Stimulated activated naive CD4-positive, alpha-beta T cell (primary cell): ENCODE measurements at regions not wholly inside any gene's neighbourhood (a gene's known extent, or its start where the extent isn't known, plus 50 kb on each side); places are given as distances from the start of the nearest gene placed in this dataset.
"Not testable (repeated sequence)": the region's sequence is repeated elsewhere in the genome, so short reads cannot be mapped to it uniquely, and the experiment has no call there.

Experiments
- DNase-seq, 6 experiments: peaks; one replicate each; lab custom pipeline; 2025; lab: John Stamatoyannopoulos, UW

DNA sequence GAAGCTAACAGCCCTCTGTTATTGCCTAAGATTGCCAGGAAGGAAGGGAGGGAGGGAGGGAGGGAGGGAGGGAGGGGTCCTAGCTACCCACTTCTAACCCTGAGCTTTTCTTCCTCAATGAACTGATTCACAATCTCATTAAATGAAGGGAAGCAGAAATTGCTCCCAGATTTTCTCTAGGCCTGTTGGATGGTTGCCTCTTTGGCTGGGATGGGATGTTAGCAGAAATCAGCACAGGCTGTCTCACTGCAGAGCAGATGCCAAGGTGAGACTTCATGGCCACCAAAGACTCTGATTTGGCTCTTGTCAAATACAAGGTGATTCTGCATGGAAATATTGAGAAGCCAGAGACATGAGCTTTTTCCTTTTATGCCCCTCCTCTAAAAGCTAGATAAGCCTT is 578.6 kb downstream of the ACTL7B start:
- DNase-seq, result no peak

DNA sequence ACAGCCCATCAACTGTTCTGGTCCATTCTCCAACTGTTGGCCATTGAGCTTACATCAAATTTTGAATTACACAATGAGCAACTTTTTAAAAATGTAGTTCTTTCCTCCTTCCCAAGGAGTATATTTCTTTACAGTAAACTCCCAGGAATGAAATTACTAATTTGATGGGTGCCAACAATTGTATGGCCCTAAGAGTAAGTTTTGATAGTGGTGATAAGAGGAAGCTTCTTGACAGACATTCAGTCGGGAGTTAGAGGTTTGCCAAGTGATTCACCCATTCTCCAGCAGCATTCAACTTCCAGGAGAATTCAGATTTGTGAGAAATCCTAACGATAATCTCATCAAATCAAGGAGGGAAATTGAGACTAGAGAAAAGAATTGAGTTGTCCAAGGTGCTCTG is 579.9 kb downstream of the ACTL7B start:
- DNase-seq, result no peak

DNA sequence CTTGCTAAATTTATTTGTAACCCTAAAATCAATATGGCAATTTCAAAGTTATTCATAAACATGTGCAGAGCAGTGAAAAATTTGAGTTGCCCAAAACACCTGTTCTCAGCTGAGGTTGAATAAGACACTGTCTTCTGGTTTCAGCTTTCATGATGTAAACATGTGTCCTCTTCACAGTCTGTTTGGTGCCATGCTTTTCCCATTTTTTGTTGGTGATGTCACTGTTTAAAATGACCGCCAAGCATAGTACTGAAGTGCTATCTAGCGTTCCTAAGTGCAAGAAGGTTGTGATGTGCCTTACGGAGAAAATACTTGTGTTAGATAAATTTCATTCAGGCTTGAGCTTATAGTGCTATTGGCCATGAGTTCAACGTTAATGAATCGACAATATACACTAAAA is 580.8 kb downstream of the ACTL7B start:
- no peak for DNase-seq

DNA sequence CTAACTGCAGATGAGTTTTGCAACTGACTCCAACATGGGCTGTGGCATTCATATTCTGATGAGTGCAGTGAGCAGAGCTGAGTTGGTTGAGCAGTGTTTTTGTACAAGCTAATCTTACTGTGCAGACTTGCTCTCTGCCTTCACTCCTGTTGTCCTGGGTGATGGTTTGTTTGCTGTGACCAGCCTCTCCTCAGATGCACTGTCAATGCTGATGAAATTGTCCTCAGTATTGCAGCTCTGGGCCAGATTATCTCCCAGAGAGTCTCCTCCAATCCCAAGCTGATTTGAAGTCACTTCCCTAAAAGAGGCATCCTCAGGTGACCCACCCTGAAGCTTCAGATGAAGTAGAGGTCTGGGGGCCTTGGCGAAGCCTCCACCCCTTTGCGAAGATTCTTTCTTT is 581.8 kb downstream of the ACTL7B start:
- no peak for DNase-seq

DNA sequence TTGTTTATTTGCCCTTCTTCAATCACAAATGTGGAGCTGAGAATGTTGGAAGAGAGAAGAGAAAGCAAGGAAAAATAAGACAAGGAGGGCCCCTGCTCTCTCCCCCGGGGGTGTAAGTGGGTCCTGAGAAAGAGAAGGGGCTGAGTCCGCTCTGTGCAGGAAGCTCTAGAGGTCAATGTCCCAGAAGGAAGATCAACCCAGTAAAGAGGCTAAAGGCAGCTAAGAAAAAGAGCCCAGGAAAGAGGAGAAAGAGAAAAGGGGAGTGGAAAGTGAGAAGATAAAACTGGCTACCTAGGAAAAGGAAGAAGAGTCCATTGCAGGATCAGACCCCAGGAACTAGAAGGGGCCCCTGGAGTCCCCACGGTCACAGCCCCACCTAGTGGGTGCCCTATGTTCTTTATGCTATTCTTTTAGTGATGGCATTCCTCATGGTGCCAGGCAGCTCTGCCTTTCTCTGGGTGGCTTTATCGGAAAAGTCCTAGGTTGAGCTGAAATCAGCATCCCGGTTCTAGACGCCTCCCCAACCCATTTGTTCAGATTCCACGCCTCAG is 583.4 kb downstream of the ACTL7B start:
- DNase-seq, result no peak

DNA sequence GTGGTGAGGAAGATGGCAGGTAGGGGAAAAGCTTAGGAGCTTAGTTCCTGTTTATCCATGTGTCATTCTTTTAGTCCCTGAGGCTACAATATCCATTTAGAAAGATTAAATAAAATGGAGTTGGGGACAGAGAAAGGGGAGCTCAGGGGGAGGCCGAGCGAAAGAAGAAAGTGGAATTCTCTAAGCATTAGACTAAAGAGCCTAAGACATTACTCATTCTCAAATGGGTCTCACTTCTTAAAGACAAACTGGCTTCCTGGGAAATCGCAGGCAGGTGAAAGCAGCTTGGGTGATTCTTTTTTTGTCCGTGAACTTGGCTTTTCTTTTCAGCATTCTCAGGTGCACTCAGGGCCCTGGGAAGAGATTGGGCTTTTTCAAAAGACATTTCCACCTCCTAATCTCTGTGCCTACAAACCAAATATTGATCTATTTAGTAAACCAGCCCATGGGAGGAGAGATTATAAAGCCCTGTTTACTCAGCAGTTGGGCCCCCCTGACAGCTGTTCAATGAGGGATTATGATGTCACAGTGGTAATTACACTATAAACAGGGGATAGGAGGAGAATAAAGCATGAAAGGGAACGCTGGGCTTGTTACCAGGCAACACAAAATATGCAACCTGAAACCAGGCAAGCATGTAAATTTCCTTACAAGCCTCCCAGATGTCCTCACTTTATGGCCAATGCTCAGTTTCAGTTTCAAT is 584.0 kb downstream of the ACTL7B start:
- DNase-seq, result no peak

DNA sequence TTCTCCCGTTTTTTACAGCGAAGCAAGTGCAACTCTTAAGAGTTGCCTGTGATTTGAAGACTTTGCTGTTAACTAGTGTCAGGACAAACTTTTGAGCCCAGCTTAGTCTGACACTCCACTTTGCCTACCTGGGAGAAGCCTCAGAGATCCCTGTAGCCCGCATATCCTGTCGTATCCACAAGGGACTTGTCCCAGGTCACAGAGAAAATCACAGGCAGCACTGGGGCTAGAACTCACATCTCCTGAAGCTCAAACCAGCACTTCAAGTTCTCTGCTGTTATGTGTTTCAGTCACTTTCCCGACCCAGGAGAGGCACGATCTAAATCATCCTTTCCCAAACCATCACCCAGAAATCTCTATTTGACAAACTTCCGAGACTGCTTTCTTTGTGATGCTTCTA is 584.5 kb downstream of the ACTL7B start:
- DNase-seq, result no peak

DNA sequence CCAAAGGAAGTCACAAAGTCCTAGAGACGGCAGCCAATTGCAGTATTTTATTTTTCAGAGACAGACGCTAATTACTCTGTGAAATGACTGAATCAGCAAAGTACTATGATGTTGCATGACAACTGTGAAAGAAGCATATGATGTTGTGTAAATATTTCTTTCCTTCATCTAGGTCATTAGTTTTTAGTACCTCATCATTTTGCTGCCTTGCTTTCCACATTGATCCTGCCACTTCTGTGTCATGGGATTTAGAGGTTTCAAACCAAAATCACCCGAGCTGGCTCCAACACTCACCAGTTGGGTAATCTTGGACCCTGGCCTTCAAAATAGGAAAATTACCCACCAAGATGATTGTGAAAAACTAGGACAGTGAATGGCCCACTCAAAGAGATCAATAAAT is 585.2 kb downstream of the ACTL7B start:
- DNase-seq, result no peak

DNA sequence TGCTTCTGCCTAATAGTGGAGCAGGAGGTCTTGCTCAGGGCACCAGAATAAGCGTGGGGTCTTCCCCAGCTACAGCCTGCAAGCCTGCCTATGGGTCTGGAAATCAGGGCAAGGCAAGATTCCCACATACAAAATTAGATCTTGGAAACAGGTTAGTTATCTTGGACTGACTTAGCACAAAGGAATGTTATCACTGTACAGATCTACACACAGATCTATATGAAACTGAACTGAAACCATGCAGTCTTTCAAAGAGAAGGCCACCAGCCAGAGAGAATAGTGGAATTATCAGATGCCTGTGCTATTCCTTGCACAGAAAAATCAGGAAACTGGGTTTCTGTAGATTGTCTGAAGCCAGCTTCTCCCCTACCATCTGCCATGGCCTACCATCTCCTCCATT is 585.7 kb downstream of the ACTL7B start:
- no peak for DNase-seq

DNA sequence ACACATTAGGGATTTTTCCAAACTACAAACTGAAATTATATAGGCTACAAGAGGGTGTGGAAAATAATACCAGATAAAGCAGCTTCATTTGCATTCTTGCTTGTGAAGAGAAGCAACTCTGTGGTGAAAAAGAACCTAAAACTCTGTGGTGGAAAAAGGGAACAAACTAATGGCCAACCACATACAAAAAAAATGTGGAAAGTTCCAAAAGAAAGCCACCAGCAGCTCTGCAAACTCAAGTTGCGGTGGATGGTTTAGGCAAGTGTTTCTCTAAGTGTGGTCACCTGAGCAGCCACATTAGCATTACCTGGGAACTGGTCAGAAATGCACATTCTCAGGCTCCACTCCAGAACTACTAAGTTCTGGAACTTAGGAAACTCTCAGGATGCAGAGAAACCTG is 586.4 kb downstream of the ACTL7B start:
- no peak for DNase-seq

DNA sequence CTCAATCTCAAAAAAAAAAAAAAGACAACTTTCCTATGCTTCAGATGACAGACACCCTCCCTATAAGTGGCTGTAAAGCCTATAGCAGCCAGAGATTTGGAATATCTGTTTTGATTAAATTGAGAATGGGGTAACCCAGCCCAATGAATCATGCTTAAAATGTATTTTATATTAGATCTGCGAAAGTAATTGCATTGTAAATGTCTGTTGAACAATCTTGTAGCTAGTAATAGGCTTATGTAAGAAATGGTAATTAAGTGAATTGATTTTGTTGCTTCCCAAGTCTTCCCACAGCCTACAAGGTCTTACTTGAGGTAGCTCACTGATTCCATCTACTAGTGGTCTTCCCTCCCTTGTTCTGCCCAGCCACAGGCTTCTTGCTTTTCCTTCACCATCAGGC is 590.7 kb downstream of the ACTL7B start:
- DNase-seq, result no peak

DNA sequence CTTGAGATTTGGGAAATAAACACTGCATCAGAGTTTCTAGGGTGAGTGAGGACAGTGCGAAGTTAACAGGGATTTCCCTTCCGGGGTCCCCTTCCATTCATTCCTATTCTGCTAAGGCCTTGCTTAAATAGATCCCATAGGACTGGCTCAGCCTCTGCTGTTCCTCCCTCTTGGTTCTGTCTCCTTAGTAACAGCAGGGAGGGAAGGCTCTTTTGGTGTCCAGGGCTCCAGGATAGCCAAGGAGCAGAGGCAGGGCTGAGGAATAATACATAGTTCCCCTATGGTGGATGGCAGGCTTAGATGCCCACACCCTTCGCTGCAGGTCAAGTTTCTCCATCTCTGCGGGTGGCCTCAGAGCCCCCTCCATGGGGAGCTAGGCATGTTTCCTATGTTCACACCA is 591.7 kb downstream of the ACTL7B start:
- DNase-seq, result no peak

DNA sequence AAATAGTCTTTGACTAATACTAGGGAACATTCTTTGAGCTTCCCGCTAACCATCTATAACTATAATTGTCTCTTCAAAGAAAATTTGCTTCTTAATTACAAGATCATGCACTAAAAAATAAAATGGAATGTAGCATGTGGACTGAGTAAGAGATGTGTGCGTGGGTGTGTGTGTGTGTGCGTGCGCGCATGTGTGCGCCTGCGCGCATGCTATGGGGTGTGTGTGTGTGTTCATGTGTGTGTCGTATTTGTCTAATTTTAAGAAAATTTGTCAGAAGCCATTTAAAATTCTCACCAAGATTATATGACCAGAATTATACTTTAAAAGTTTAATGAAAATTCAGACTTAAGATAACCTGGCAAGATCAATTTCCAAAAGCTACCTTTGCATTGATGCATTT is 593.0 kb downstream of the ACTL7B start:
- no peak for DNase-seq

DNA sequence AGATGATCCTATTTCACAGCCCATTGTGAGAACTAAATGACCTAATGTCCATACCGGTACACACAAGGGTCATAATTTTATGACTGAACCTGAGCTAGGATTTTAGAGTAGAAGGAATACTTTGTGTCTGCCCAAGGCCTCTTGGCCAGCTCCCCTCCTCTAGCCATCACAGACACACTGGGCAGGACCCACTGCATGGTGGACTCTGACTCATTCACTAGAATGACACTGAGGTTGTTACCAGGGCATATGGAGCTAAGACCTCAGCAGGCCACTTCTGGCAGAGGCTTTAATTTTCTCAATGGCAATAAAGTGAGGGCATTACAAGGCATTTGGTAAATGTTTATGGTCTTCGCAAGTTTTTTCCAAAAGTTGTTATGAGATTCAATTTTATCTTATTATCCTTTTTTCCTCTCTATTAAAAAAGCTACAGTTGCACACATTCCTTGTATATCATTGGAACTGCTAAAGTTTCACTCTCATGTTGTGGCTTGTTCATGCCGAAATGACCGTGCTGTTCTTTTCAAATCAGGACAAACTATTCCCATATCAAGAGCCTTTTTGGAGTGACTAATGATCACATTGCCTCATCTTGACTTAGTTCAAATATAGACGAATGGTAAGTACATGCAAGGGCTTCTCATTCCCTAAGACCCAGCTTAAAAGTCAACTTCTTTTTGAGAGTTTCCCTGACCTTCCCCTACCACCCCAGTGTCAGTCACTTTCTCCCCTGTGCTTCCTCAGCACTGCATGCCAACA is 595.7 kb downstream of the ACTL7B start:
- DNase-seq, result no peak

DNA sequence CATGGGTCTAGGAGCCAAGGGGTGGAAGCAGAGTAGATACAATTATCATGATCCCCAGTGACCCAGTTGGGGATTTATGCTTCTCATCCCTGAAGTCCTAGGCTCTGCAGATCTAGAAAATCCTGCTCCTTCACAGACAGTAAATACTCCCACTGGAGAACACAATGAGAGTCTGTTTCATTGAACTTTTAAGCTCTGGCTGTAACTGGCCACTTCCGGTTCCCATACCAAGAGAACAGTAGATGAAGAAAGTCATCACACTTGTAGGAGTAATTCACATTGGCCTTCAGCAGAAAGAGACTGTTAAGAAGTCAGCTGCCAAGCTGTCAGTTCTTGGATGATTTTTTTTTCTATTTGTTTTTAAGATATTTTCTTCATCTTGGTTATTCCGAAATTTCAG is 597.1 kb downstream of the ACTL7B start:
- no peak for DNase-seq

DNA sequence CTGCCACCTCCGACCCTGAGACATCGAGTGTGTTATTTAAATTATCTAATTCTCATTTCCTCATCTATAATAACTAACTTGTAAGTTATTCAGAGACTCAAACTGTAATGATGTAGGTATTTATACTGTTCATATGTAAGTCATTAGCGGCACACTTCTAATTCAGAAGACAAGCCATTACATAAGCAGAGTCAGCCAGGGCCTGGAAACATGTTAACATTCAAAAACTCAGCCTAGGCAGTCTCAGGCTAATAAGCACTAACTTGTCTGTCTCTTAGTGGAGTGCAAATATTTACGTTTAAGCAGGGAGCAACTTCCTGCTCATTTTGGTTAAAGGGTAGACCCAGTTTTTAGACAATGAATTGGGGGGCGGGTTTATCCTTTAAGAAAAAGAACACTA is 598.4 kb downstream of the ACTL7B start:
- no peak for DNase-seq

DNA sequence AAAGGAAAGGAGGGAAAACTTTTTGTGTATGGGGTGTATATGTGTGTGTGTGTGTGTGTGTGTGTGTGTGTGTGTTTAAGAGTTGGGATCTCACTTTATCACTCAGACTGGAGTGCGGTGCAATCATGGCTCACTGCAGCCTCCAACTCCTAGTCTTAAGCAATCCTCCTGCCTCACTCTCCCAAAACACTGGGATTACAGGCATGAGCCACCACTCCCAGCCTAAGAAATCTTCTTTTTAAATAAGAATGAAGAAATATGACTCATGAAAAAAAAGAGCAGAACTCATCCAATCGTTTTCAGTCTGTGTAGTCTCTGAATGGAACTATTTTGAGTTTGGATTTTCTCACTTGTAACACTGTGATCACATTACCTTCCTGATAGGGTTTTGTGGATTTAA is 601.5 kb downstream of the ACTL7B start:
- DNase-seq, result no peak

DNA sequence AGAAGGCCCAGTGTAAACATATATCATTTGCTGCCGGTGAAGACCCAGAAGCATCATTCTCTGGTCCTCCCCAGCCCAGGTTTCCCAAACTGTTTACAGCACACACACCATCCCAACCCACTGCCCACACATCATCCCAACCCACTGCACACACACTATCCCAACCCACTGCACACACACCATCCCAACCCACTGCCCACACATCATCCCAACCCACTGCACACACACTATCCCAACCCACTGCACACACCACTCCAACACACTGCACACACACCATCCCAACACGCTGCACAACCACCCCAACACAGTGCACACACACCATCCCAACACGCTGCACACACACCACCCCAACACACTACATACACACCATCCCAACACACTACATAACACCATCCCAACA is 608.4 kb downstream of the ACTL7B start:
- DNase-seq, result not testable (repeated sequence)

DNA sequence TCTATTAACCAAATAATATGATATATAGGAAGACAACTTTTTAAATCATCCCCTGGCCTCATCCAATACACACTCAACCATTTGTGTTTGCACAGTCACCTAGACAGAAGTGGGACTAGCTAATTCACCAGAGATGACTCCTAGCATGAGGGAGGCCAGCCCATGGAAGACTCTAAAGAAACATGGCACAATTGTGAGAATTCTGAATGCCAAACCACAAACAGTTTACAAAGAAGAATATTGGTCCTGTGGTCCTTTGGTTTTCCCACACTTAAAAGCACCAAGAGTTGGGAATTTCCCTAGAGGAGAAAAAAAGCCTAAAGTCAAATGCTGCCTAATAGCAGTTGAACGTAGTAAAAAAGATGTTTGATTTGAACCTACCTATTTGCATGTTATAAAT is 609.9 kb downstream of the ACTL7B start:
- DNase-seq, result no peak

DNA sequence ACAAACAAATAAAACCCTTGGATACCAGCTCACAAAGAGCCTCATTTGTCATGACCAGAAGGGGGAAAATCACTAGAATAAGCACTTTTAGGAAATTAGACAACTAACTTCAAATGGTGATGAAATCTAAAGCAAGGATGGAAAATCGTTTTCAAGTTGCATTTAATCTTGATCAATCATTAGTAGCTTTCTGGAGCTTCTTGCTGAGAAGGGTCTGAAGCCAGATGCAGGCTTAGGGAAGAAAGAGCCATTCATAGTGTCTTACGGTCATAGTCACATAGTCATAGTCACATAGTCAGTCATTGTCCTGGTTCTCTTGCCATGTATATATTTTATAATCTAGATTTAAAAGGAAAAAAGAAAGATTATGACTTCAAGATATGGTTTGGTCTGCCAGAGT is 610.5 kb downstream of the ACTL7B start:
- no peak for DNase-seq

DNA sequence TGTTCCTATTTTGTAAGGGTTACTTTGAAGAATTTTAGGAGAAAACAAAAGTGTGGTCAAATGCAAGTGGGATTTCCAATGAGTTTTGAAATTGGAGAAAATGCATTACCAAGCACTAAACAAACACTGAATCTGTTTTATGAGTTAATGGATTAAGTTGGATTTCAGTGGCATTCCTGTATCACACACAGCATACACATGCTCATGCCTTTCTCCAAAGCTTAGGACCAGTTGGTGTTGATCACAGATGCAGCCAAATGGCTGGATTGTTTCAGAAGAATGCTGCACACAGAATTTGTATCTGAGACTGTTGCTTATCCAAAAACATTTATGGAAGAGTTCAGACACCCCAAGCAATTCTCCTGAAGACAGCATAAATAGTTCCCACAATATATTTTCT is 611.1 kb downstream of the ACTL7B start:
- DNase-seq, result no peak

DNA sequence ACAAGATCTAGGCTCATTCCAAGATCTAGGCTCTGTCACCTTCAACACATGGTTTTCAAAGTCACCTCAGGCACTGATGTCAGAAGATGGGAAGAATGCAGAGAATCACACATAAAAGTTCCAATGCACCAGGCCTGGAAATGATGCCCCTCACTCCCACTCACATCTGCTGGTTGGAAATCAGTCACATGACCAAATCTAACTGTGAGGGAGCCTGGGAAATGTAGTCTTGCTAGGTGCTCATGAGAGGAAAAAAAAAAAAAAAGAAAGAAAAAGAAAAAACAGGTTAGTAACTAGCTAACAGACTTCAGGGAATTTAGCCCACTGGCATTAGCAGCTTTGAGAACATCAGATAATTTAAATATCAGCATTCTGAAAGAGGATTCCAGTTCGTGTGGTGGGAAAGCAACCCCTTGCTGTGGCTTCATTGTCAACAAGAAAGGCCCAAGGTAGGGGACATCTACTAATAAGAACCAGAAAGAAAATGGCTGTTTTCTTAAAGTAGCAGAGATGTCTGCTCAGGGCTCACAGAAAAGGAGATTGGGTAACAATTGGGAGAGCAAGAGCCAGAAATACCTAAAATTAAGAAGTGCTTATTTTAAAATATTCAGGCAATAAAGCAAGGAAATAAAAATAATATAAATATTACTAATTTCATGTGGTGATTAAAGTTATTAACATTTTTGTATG is 614.3 kb downstream of the ACTL7B start:
- DNase-seq, result no peak

DNA sequence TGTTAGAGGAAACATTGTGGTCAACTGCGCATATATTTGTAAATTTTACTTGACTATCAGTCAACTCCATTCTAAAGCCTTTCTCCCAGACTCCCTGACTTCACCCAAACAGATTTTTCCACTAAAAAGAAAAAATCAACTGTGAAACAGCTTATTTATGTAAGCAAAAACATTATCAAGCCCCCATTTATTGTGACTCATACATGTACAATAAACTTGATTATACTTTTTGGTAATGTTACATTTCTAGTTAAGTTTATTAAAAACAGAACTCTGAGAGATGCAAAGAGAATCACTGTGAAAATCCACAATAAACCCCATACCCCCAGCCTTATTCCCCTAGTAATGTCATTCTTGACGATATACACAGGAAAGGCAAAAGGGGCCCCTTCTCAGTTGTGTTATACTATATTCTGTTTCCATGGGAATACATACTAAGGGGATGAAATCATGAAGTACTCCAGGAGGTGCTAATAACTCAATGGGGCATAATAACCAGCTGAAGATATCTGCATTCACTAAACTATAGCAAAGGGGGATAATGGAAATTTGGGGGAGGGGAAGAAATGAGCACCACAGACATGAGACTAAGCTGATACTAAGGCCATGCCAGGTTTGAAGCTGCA is 616.0 kb downstream of the ACTL7B start:
- no peak for DNase-seq
